ENCODE measurements at regions not wholly inside any gene's neighbourhood (a gene's known extent, or its start where the extent isn't known, plus 50 kb on each side); places are given as distances from the start of the nearest gene placed in this dataset.

GRCh38 chr14:36035675-36036074 lies 140.8 kb downstream of the PTCSC3 start:
- TF ChIP-seq CTCF (IDR thresholded peaks at IDR 0.05; ENCODE audit: extremely low read depth in 1 of 2, insufficient read depth in 1 of 2, low read depth in 1 of 2, low read length in 2 of 2) (no peak), EZH2 (IDR thresholded peaks at IDR 0.05; ENCODE audit: borderline replicate concordance, low read depth, low read length, severe bottlenecking) (no peak), MAX (IDR thresholded peaks at IDR 0.05; ENCODE audit: insufficient read depth, insufficient read length) (no peak), POLR2A (IDR thresholded peaks at IDR 0.05; ENCODE audit: low read depth, low read length) (no peak)

Data from endothelial cell of umbilical vein (primary cell).